ENCODE measurements at regions not wholly inside any gene's neighbourhood (a gene's known extent, or its start where the extent isn't known, plus 50 kb on each side); places are given as distances from the start of the nearest gene placed in this dataset.

DNA sequence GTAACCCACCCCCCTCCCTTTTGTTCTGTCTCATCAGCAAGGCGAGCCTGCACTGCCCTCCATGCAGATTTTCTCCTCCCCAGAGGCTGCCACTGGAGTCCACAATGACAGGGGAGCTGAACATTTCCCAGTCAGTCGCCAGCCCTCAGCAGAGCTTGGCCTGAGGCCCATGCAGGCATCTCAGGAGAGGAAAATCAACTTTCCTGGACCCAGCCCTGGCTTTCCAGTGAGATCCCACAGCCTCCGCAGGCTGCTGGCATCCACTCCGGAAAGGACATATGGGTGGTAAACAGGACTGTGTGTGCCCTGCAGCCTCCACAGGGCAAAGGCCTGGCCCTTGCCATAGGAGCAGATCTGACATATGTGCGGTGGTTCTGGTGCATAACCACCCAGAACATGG lies 253.8 kb downstream of the TNS1 start:
- Histone ChIP-seq H3K4me3 (no peak overlapping the region), H3K9me3 (no peaks in the 10 kb centered on the region), H3K27me3 (no peaks in the 10 kb centered on the region), H3K36me3 (ENCODE audit: low read depth, missing control alignments) (no peaks in the 10 kb centered on the region), H3K4me1 (no peaks in the 10 kb centered on the region), H3K27ac (no peak overlapping the region)
- TF ChIP-seq POLR2A (IDR thresholded peaks at IDR 0.05) (no peak), CTCF (IDR thresholded peaks at IDR 0.05) (no peak)
- 65 to 70% methylated on average over 2 to 5 of the region's 5 CpGs for WGBS, 2 donors
- intact Hi-C loops (cut with DNase I; ENCODE audit: low total_unique reads): no loop called here
- DNase-seq: no peak

DNA sequence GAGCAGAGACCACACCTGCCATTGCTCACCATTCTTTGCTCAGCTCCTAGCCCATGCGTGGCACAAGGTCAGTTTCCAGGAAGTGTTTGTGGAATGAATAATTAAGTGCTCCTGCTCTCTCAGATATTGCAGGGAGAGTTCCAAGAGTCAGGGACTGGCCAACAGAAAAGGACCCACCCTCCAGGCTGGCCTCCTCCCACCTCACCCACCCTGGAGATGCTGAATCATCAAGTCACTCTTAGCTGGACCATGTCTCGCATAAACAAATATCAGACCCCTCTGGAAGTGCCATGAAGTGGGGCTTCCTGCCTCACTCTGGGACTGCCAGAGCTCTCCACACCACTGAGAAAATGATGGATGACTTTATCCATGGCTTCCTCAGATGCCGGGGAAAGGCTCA lies 256.0 kb downstream of the TNS1 start:
- Histone ChIP-seq H3K27me3 (no peaks in the 10 kb centered on the region), H3K9me3 (no peaks in the 10 kb centered on the region), H3K27ac (no peak overlapping the region), H3K4me1 (peaks cover 3% of the 10 kb centered on the region), H3K36me3 (ENCODE audit: low read depth, missing control alignments) (no peaks in the 10 kb centered on the region), H3K4me3 (no peak overlapping the region)
- DNase-seq: no peak
- intact Hi-C loops (cut with DNase I; ENCODE audit: low total_unique reads): no loop called here
- WGBS, 2 donors: 90 to 93% methylated on average over 3 of the region's 3 CpGs
- no peak for TF ChIP-seq CTCF (IDR thresholded peaks at IDR 0.05)
- no peak for TF ChIP-seq POLR2A (IDR thresholded peaks at IDR 0.05)

- WGBS, 2 donors: 72 to 86% methylated on average over 6 of the region's 6 CpGs
- Histone ChIP-seq H3K36me3 (ENCODE audit: low read depth, missing control alignments) (no peaks in the 10 kb centered on the region), H3K4me1 (peaks cover 14% of the 10 kb centered on the region), H3K27ac (no peak overlapping the region), H3K27me3 (no peaks in the 10 kb centered on the region), H3K9me3 (no peaks in the 10 kb centered on the region), H3K4me3 (no peak overlapping the region)
- DNase-seq: no peak
- intact Hi-C loops (cut with DNase I; ENCODE audit: low total_unique reads): no loop called here
- TF ChIP-seq POLR2A (IDR thresholded peaks at IDR 0.05): no peak
- no peak for TF ChIP-seq CTCF (IDR thresholded peaks at IDR 0.05)
Observed at GRCh38 chr2:217743966-217744761, 258.6 kb downstream of the TNS1 start.

- Histone ChIP-seq H3K27me3 (no peaks in the 10 kb centered on the region), H3K4me3 (no peak overlapping the region), H3K27ac (no peak overlapping the region), H3K4me1 (peaks cover 14% of the 10 kb centered on the region), H3K9me3 (no peaks in the 10 kb centered on the region), H3K36me3 (ENCODE audit: low read depth, missing control alignments) (no peaks in the 10 kb centered on the region)
- DNase-seq: no peak
- TF ChIP-seq CTCF (IDR thresholded peaks at IDR 0.05) (no peak), POLR2A (IDR thresholded peaks at IDR 0.05) (no peak)
- WGBS, 2 donors: 94 to 98% methylated on average over 2 of the region's 2 CpGs
- intact Hi-C loops (cut with DNase I; ENCODE audit: low total_unique reads): no loop called here
Observed at GRCh38 chr2:217743407-217743806, 259.4 kb downstream of the TNS1 start.

DNA sequence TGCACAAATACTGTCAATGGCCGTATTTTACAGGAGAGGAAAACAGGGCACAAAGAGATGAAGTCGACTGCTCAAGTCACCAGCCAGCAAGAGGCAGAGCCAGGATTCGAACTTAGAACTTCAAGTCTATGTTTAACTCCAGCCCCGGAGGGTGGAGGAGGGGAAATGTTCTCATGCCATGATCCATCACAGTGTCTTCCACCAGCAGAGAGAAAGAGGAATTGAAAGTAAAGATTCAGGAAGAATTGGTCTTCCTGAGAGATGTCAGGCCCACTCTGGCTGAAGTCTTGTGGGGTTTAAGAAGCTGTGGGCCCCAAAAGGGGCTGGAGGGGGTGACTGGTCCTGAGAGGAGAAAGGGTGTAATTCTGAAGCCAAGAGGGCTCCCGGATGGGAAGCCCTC lies 260.0 kb downstream of the TNS1 start:
- Histone ChIP-seq H3K27ac (no peak overlapping the region), H3K36me3 (ENCODE audit: low read depth, missing control alignments) (no peaks in the 10 kb centered on the region), H3K27me3 (no peaks in the 10 kb centered on the region), H3K9me3 (no peaks in the 10 kb centered on the region), H3K4me3 (no peak overlapping the region), H3K4me1 (peaks cover 14% of the 10 kb centered on the region)
- TF ChIP-seq POLR2A (IDR thresholded peaks at IDR 0.05) (no peak), CTCF (IDR thresholded peaks at IDR 0.05) (no peak)
- WGBS, 2 donors: 88 to 90% methylated on average over 5 of the region's 5 CpGs
- intact Hi-C loops (cut with DNase I; ENCODE audit: low total_unique reads): no loop called here
- DNase-seq: no peak

Measured in testis (tissue), 2 donors.